IgD-negative memory B cell (primary cell): ENCODE measurements at regions not wholly inside any gene's neighbourhood (a gene's known extent, or its start where the extent isn't known, plus 50 kb on each side); places are given as distances from the start of the nearest gene placed in this dataset.
A peak's percentile ranks its signal among the peaks of the same experiment; 100 is the strongest.
"Not testable (repeated sequence)": the region's sequence is repeated elsewhere in the genome, so short reads cannot be mapped to it uniquely, and the experiment has no call there.

Experiments used
- H3K27ac Mint-ChIP-seq, 3 donors: one replicate each; pipeline ENCODE4 v1.8.0; 2020 to 2022; ENCODE audit warnings: mild to moderate bottlenecking in 3 of 3, mixed read lengths in 3 of 3, moderate library complexity in 1 of 3
- H3K27me3 Mint-ChIP-seq: one replicate; pipeline ENCODE4 v1.8.0; 2021; ENCODE audit warnings: mixed read lengths
- H3K36me3 Mint-ChIP-seq: one replicate; pipeline ENCODE4 v1.8.0; 2020; ENCODE audit warnings: mild to moderate bottlenecking, mixed read lengths
- H3K4me1 Mint-ChIP-seq, 3 donors: one replicate each; pipeline ENCODE4 v1.8.0; 2020 to 2022; ENCODE audit warnings: mixed read lengths in 3 of 3, mild to moderate bottlenecking in 1 of 3
- H3K4me3 Mint-ChIP-seq, 4 donors: one replicate each; pipeline ENCODE4 v1.8.0; 2020 to 2022; ENCODE audit warnings: mild to moderate bottlenecking in 4 of 4, mixed read lengths in 4 of 4, moderate library complexity in 3 of 4
- H3K9me3 Mint-ChIP-seq, 3 donors: one replicate each; pipeline ENCODE4 v1.8.0; 2020 to 2021; ENCODE audit warnings: mixed read lengths in 3 of 3, mild to moderate bottlenecking in 1 of 3

DNA sequence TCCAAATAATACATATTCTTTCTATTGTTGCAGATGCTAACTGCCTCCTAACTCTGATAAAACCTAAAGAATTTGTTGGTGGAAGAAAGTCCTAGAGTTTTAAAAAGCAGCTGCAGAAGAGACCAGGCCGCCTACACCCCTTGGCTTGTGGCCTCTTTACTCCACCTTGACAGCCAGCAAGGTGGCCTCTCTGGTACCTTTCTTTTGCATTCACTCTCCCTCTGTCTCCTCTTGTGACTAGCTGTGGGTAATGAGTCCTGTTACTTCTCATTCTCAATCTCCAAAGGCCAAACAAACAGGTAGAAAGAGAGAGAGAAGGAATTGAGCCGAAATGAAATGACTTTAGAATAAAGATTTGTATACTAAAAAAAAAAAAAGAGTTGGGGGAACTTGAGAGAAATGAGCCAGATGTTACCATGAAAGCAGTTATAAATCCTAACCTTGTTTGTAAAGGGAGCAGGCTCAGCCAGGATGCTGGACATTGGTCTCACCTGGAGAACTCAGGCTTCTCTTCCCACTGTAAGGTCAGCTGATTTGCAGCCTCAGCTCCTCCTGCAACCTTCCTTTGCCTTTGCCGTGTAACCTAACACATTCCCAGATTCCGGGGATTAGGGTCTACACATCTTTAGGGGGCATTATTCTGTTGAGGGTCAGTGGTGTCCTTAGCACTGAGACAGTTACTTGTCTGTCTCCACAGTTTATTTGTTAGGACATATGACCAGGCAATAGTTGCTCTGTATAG, 164.1 kb upstream of the IRF2BP2 start:
- peak overlapping the region in 1 of 3 donors; percentile 32 for H3K27ac Mint-ChIP-seq
- peaks cover 2% of the 10 kb centered on the region for H3K36me3 Mint-ChIP-seq
- H3K9me3 Mint-ChIP-seq = no peaks in the 10 kb centered on the region
- peaks cover 18 to 31% (median 22%) of the 10 kb centered on the region in 3 donors for H3K4me1 Mint-ChIP-seq
- H3K4me3 Mint-ChIP-seq = peak overlapping the region in 2 of 4 donors; percentile 23 to 25
- no peaks in the 10 kb centered on the region for H3K27me3 Mint-ChIP-seq

- Mint-ChIP-seq H3K9me3 (no peaks in the 10 kb centered on the region), H3K27me3 (no peaks in the 10 kb centered on the region), H3K4me3 (peak overlapping the region; percentile 69 to 94 (median 78))
Measured at GRCh38 chr1:234772345-234773147, 162.6 kb upstream of the IRF2BP2 start.

DNA sequence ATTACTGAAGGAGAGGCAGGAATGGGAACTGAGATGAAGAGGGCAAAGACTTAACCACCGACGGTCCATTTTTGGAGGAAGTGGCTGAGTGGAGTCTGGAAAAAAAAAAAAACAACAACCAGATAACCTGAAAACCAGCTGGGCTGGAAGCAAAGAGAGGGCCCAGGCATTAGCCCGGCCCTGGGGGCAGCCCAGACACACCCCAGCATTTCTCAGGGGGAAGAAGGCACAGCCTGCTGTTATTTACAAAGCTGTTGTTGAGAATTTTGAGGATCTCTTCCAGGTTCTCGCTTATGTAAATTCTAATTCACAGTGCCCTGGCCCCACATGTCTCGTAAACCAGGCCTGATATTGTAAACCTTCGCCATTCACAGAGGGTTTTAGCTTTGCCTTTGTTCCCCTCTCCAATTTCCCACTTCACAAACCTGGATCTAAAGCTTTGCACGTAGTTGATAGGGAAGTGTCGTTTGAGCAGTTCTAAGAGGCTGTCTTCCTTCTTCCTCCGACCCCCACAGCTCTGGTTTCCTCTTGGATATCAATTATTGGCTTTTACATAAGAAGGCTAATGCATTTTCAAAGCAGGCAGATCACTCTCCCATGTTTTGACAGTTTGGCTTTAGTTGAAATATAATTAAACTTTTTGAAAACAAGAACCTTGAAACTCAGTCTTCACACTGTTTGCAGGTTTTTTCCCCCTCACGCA, 161.8 kb upstream of the IRF2BP2 start:
- no peaks in the 10 kb centered on the region for H3K27me3 Mint-ChIP-seq
- peaks cover 32 to 45% (median 38%) of the 10 kb centered on the region in 3 donors for H3K4me1 Mint-ChIP-seq
- H3K4me3 Mint-ChIP-seq = peak overlapping the region; percentile 69 to 94 (median 78)
- no peaks in the 10 kb centered on the region for H3K9me3 Mint-ChIP-seq
- H3K36me3 Mint-ChIP-seq = peaks cover 2% of the 10 kb centered on the region
- H3K27ac Mint-ChIP-seq = peak overlapping the region; percentile 87 to 99 (median 95)

More at GRCh38 chr1:234772345-234773147, 162.6 kb upstream of the IRF2BP2 start:
- H3K4me1 Mint-ChIP-seq = peaks cover 32 to 44% (median 37%) of the 10 kb centered on the region in 3 donors
- H3K36me3 Mint-ChIP-seq = peaks cover 2% of the 10 kb centered on the region
- H3K27ac Mint-ChIP-seq = peak overlapping the region; percentile 87 to 99 (median 95)

- Mint-ChIP-seq H3K36me3 (peaks cover 2% of the 10 kb centered on the region), H3K9me3 (no peaks in the 10 kb centered on the region), H3K4me3 (peak overlapping the region in 3 of 4 donors; percentile 22 to 94 (median 65)), H3K27ac (peak overlapping the region; percentile 87 to 99 (median 95)), H3K27me3 (no peaks in the 10 kb centered on the region), H3K4me1 (peaks cover 32 to 45% (median 38%) of the 10 kb centered on the region in 3 donors)
Measured at GRCh38 chr1:234770924-234771540, 161.1 kb upstream of the IRF2BP2 start.

- peaks cover 32 to 45% (median 38%) of the 10 kb centered on the region in 3 donors for H3K4me1 Mint-ChIP-seq
- H3K27ac Mint-ChIP-seq = peak overlapping the region in 2 of 3 donors; percentile 11 to 39
- no peaks in the 10 kb centered on the region for H3K27me3 Mint-ChIP-seq
- H3K4me3 Mint-ChIP-seq = no peak overlapping the region
- H3K9me3 Mint-ChIP-seq = no peaks in the 10 kb centered on the region
- peaks cover 2% of the 10 kb centered on the region for H3K36me3 Mint-ChIP-seq
Measured at GRCh38 chr1:234769986-234770795, 160.2 kb upstream of the IRF2BP2 start.

- peak overlapping the region in 1 of 4 donors; percentile 56 for H3K4me3 Mint-ChIP-seq
- no peaks in the 10 kb centered on the region for H3K9me3 Mint-ChIP-seq
- peaks cover 34 to 45% (median 40%) of the 10 kb centered on the region in 3 donors for H3K4me1 Mint-ChIP-seq
- H3K27ac Mint-ChIP-seq = peak overlapping the region in 1 of 3 donors; percentile 39
- peaks cover 2% of the 10 kb centered on the region for H3K36me3 Mint-ChIP-seq
- no peaks in the 10 kb centered on the region for H3K27me3 Mint-ChIP-seq
Measured at GRCh38 chr1:234769284-234769985, 159.5 kb upstream of the IRF2BP2 start.

GRCh38 chr1:234768569-234769283, 158.7 kb upstream of the IRF2BP2 start:
- Mint-ChIP-seq H3K4me1 (peaks cover 35 to 45% (median 40%) of the 10 kb centered on the region in 3 donors), H3K4me3 (peak overlapping the region in 2 of 4 donors; percentile 4 to 56), H3K27me3 (no peaks in the 10 kb centered on the region), H3K9me3 (no peaks in the 10 kb centered on the region), H3K36me3 (peaks cover 2% of the 10 kb centered on the region), H3K27ac (peak overlapping the region; percentile 0 to 91 (median 2))

GRCh38 chr1:234768171-234768568, 158.2 kb upstream of the IRF2BP2 start:
- Mint-ChIP-seq H3K9me3 (no peaks in the 10 kb centered on the region), H3K4me3 (peak overlapping the region in 2 of 4 donors; percentile 4 to 75), H3K36me3 (peaks cover 2% of the 10 kb centered on the region), H3K27me3 (no peaks in the 10 kb centered on the region), H3K27ac (peak overlapping the region; percentile 0 to 91 (median 2)), H3K4me1 (peaks cover 36 to 45% (median 40%) of the 10 kb centered on the region in 3 donors)

GRCh38 chr1:234765672-234766071, 155.7 kb upstream of the IRF2BP2 start:
- H3K9me3 Mint-ChIP-seq = no peaks in the 10 kb centered on the region
- peaks cover 21 to 26% (median 22%) of the 10 kb centered on the region in 3 donors for H3K4me1 Mint-ChIP-seq
- no peaks in the 10 kb centered on the region for H3K27me3 Mint-ChIP-seq
- H3K4me3 Mint-ChIP-seq = no peak overlapping the region
- H3K36me3 Mint-ChIP-seq = peaks cover 3% of the 10 kb centered on the region
- no peak overlapping the region for H3K27ac Mint-ChIP-seq

GRCh38 chr1:234765181-234765580, 155.2 kb upstream of the IRF2BP2 start:
- Mint-ChIP-seq H3K9me3 (no peaks in the 10 kb centered on the region), H3K4me3 (no peak overlapping the region), H3K36me3 (peaks cover 3% of the 10 kb centered on the region), H3K4me1 (peaks cover 21 to 26% (median 22%) of the 10 kb centered on the region in 3 donors), H3K27me3 (no peaks in the 10 kb centered on the region), H3K27ac (no peak overlapping the region)

DNA sequence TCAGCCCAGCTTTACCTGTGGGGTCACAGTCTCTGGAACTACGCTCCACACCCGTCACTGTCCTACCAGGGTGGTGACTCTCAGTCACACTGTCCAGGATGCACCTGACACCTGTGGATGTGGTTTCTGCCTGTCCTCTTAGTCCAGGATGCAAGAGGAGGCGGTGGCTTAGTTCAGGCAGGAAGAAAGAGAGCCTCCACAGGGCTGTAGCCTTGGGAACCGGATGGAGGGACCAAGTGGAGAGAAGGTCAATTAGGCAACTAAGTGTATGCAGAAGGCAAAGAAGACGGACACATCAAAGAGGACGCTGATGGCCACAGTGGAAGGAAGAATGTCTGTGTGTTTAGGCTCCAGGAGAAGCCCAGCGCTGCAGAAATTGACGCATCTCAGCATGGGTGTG, 153.9 kb upstream of the IRF2BP2 start:
- Mint-ChIP-seq H3K9me3 (no peaks in the 10 kb centered on the region), H3K27ac (no peak overlapping the region), H3K4me1 (peaks cover 14 to 19% (median 17%) of the 10 kb centered on the region in 3 donors), H3K4me3 (no peak overlapping the region), H3K27me3 (no peaks in the 10 kb centered on the region), H3K36me3 (peaks cover 4% of the 10 kb centered on the region)

DNA sequence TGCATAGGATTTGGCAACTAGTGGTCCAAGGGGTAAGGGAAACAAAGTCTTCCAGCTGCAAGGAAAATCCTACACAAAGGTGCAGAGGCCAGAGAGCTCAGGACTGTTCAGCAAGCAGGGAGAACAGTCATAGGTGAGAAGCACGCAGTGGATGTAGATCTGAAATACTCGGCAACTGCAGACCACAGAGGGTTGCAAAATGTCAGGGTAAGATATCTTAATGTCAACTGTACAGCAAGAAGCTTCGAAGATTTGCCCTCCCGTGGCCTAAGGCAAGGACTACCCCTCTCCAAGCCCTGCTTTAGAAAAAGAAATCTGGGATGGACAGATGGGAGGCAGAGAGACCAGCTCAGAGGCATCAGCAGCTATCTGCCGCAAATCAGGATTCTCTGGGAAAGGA, 153.4 kb upstream of the IRF2BP2 start:
- no peak overlapping the region for H3K4me3 Mint-ChIP-seq
- no peaks in the 10 kb centered on the region for H3K9me3 Mint-ChIP-seq
- peaks cover 9 to 17% (median 11%) of the 10 kb centered on the region in 3 donors for H3K4me1 Mint-ChIP-seq
- H3K36me3 Mint-ChIP-seq = peaks cover 4% of the 10 kb centered on the region
- H3K27ac Mint-ChIP-seq = no peak overlapping the region
- no peaks in the 10 kb centered on the region for H3K27me3 Mint-ChIP-seq

- H3K36me3 Mint-ChIP-seq, H3K27ac Mint-ChIP-seq, H3K4me1 Mint-ChIP-seq, H3K4me3 Mint-ChIP-seq, H3K27me3 Mint-ChIP-seq, H3K9me3 Mint-ChIP-seq: not testable (repeated sequence)
Measured at GRCh38 chr1:234762127-234762526, 152.1 kb upstream of the IRF2BP2 start.
